GM23248 (cell line): ENCODE measurements at regions not wholly inside any gene's neighbourhood (a gene's known extent, or its start where the extent isn't known, plus 50 kb on each side); places are given as distances from the start of the nearest gene placed in this dataset.
"Not testable (repeated sequence)": the region's sequence is repeated elsewhere in the genome, so short reads cannot be mapped to it uniquely, and the experiment has no call there.

Source experiments
- DNase-seq: peaks from one replicate; pipeline ENCODE4 v3.0.0-alpha.2; 2015
- H2AFZ ChIP-seq: fragments of 200-600 bp; sonication (generic); 2 replicates; pipeline ENCODE4 v1.6.1; 2016; ENCODE audit warnings: antibody characterized with exemption
- H3F3A ChIP-seq: fragments of 200-600 bp; sonication (generic); 2 replicates; pipeline ENCODE4 v1.6.1; 2016; ENCODE audit warnings: mild to moderate bottlenecking, antibody characterized with exemption, mixed run types; ENCODE audit not compliant: insufficient read depth
- H3K27ac ChIP-seq: fragments of 200-600 bp; sonication (generic); 2 replicates; pipeline ENCODE4 v1.5.1; 2016; ENCODE audit warnings: mild to moderate bottlenecking
- H3K27me3 ChIP-seq: fragments of 200-600 bp; sonication (generic); replicated peaks from 2 replicates; pipeline ENCODE4 v1.6.1; 2016; ENCODE audit warnings: mild to moderate bottlenecking; ENCODE audit not compliant: insufficient read depth
- H3K36me3 ChIP-seq: fragments of 200-600 bp; sonication (generic); 2 replicates; pipeline ENCODE4 v1.6.1; 2016; ENCODE audit warnings: low read depth, mild to moderate bottlenecking
- H3K4me1 ChIP-seq: fragments of 200-600 bp; sonication (generic); 2 replicates; pipeline ENCODE4 v1.6.1; 2016; ENCODE audit warnings: mild to moderate bottlenecking; ENCODE audit not compliant: insufficient read depth
- H3K4me2 ChIP-seq: fragments of 200-600 bp; sonication (generic); one replicate; pipeline ENCODE4 v1.6.1; 2016; ENCODE audit warnings: mild to moderate bottlenecking; ENCODE audit not compliant: unreplicated experiment
- H3K4me3 ChIP-seq: fragments of 200-600 bp; sonication (generic); 2 replicates; pipeline ENCODE4 v1.5.1; 2016; ENCODE audit warnings: mild to moderate bottlenecking
- H3K79me2 ChIP-seq: fragments of 200-600 bp; sonication (generic); 2 replicates; pipeline ENCODE4 v1.6.1; 2016; ENCODE audit warnings: mild to moderate bottlenecking; ENCODE audit not compliant: insufficient read depth
- H3K9ac ChIP-seq: fragments of 200-600 bp; sonication (generic); 2 replicates; pipeline ENCODE4 v1.6.1; 2016; ENCODE audit warnings: mild to moderate bottlenecking
- H3K9me2 ChIP-seq: fragments of 200-600 bp; sonication (generic); 2 replicates; pipeline ENCODE4 v1.6.1; 2016; ENCODE audit warnings: mixed run types, mild to moderate bottlenecking, moderate library complexity; ENCODE audit not compliant: insufficient read depth
- H3K9me3 ChIP-seq: fragments of 200-600 bp; sonication (generic); one replicate; pipeline ENCODE4 v1.6.1; 2017; ENCODE audit warnings: low read depth
- H4K20me1 ChIP-seq: fragments of 200-600 bp; sonication (generic); 2 replicates; pipeline ENCODE4 v1.6.0; 2016; ENCODE audit not compliant: insufficient read depth
- EZH2 ChIP-seq: fragments of 200-600 bp; sonication (generic); IDR thresholded peaks from 2 replicates; pipeline ENCODE4 v1.6.1; 2018; ENCODE audit warnings: antibody characterized with exemption, mild to moderate bottlenecking; ENCODE audit not compliant: insufficient read depth, poor library complexity, severe bottlenecking
- EZH2phosphoT487 ChIP-seq: fragments of 200-600 bp; sonication (generic); IDR thresholded peaks from 2 replicates; pipeline ENCODE4 v1.6.1; 2018; ENCODE audit warnings: antibody characterized with exemption, moderate library complexity, mild to moderate bottlenecking, low read depth; ENCODE audit not compliant: insufficient read depth
- WGBS, 2 experiments: methylation state at CpG; one replicate each; pipeline ENCODE4 v1.1.6; 2015 to 2017; ENCODE audit warnings: low lambda C conversion rate in 2 of 2, low coverage in 1 of 2; ENCODE audit errors: missing lambda C conversion rate in 2 of 2; 5-methylcytosine and 5-hydroxymethylcytosine counted together
- in situ Hi-C: fragments of 300-500 bp; cut with MboI; formaldehyde crosslinking; loops from 2 replicates; pipeline ENCODE4 v1.15.0; 2020

DNA sequence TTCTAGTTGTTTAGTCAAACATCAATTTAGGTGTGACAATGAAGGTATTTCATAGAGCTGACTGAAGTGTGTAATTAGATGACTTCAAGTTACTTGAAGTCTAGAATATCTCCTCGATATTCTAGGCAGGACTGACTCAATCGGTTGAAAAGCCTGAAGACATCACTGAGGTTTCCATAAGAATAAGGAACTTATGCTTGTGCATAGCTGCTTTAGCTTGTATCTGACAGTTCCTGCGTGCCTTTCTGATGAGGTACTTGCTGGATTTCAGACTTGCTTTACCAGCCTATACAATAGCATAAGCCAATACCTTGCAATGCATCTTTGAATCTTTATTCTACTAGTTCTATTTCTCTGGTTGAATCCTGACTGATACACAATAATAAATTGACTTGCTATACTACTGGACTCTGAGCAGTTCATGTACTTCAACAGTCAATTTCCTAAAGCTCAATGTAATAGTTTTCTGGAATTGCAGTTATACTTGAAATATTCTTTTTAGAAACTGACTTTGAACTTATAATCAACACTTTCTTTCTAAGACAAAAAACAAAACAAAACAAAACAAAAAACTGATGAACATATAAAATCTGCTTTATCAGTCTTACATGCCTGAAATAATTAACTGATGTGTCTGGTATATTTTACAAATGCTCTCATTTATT, 1534.8 kb downstream of the SLITRK5 start:
- Histone ChIP-seq H4K20me1 (no peaks in the 10 kb centered on the region), H3K4me1 (no peaks in the 10 kb centered on the region), H3K27ac (no peak overlapping the region), H3F3A (no peaks in the 10 kb centered on the region), H3K9me3 (no peaks in the 10 kb centered on the region), H3K9ac (no peak overlapping the region), H3K4me2 (no peak overlapping the region), H3K9me2 (no peaks in the 10 kb centered on the region), H3K36me3 (no peaks in the 10 kb centered on the region), H3K79me2 (no peaks in the 10 kb centered on the region), H3K4me3 (no peak overlapping the region), H2AFZ (no peak overlapping the region), H3K27me3 (no peaks in the 10 kb centered on the region)
- WGBS, 2 experiments = 21 to 25% methylated on average over 3 of the region's 3 CpGs
- TF ChIP-seq EZH2 (no peak), EZH2phosphoT487 (no peak)
- DNase-seq = no peak
- in situ Hi-C loops = no loop called here

DNA sequence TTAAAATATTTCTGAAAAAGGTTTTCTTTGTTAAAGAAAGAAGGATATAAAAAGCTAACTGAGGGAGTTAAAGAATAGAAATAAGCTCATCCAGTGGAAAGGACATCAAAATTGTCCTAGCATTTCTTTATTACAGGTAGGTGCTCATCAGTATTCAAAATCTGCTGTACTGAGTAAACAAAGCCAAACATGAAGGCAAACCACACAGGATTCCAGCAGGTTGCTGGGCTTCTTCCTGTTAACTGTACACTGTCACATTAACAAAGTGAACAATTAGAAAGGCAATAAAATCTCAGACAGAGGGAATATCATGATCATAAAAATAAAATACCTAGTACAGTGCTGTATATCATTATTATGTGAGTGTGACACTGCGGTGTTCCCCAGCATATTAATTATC, 1541.0 kb downstream of the SLITRK5 start:
- no peak overlapping the region for H3K9ac ChIP-seq
- no peak overlapping the region for H2AFZ ChIP-seq
- TF ChIP-seq EZH2 (no peak), EZH2phosphoT487 (no peak)
- no peaks in the 10 kb centered on the region for H3K36me3 ChIP-seq
- H3K9me3 ChIP-seq = no peaks in the 10 kb centered on the region
- no peaks in the 10 kb centered on the region for H3F3A ChIP-seq
- no peaks in the 10 kb centered on the region for H4K20me1 ChIP-seq
- H3K9me2 ChIP-seq = no peaks in the 10 kb centered on the region
- H3K79me2 ChIP-seq = no peaks in the 10 kb centered on the region
- in situ Hi-C loops = no loop called here
- DNase-seq = no peak
- H3K4me2 ChIP-seq = no peak overlapping the region
- no peaks in the 10 kb centered on the region for H3K4me1 ChIP-seq
- WGBS, 2 experiments = 19 to 31% methylated on average over 1 of the region's 1 CpG
- no peak overlapping the region for H3K4me3 ChIP-seq
- H3K27ac ChIP-seq = no peak overlapping the region
- no peaks in the 10 kb centered on the region for H3K27me3 ChIP-seq

DNA sequence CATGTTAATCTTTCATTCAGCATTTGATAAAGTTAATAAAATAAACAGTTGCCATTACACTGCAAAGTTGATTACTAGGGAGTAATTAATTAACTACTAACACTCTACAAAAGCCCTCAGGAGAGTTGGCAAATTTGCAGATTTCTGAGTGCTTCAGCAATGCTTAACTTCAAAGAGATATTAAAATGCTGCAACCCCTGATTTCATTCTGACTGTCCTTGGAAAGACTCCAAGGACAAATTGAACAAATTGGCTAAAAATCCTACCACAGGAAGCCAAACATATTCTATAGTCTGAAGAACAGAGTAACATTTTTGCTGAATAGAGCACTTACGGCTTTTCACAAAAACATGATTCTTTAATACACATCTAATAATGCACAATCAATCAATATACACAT, 1543.0 kb downstream of the SLITRK5 start:
- in situ Hi-C loops = no loop called here
- H3K4me2 ChIP-seq = no peak overlapping the region
- H3K4me3 ChIP-seq = no peak overlapping the region
- DNase-seq = no peak
- no peaks in the 10 kb centered on the region for H3K27me3 ChIP-seq
- H3K9ac ChIP-seq = no peak overlapping the region
- no peak overlapping the region for H2AFZ ChIP-seq
- H3K27ac ChIP-seq = no peak overlapping the region
- no peaks in the 10 kb centered on the region for H3K9me3 ChIP-seq
- TF ChIP-seq EZH2phosphoT487 = no peak
- TF ChIP-seq EZH2 = no peak
- H3K4me1 ChIP-seq = no peaks in the 10 kb centered on the region
- H3K9me2 ChIP-seq = no peaks in the 10 kb centered on the region
- WGBS, 2 experiments = 11 to 29% methylated on average over 1 of the region's 1 CpG
- no peaks in the 10 kb centered on the region for H4K20me1 ChIP-seq
- no peaks in the 10 kb centered on the region for H3K36me3 ChIP-seq
- H3F3A ChIP-seq = no peaks in the 10 kb centered on the region
- no peaks in the 10 kb centered on the region for H3K79me2 ChIP-seq

DNA sequence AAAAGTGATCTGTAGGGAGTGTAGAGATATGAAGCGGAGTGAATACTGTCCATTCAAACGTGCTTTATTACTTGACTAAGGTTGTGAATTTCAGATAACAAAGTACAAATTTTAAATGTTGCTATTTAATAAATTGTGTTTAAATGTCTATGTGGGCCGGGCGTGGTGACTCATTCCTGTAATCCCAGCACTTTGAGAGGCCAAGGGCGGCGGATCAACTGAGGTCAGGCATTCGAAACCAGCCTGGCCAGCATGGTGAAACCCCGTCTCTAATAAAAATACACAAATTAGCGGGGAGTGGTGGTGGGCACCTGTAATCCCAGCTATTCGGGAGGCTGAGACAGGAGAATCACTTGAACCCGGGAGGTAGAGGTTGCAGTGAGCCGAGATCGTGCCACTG, 1544.1 kb downstream of the SLITRK5 start:
- 39 to 47% methylated on average over 13 of the region's 13 CpGs for WGBS, 2 experiments
- in situ Hi-C loops = not testable (repeated sequence)

DNA sequence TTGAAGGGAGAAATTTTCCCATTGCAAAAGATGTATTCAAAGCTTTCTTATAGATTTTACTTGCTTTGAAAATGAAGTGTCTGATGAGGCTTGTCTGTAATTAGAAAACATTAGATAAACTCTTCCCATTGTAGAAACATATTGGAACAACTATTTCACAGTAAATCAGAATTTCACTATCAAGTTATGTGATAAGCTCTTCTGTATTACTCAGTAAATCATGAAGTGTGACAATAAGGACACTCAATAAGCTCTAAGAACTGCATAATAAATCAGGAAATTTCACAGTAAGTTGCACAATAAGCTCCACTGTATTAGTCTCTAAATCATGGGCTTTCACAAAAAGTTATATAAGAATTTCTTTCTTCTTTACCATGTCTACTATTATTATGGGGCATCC, 1546.6 kb downstream of the SLITRK5 start:
- H3K4me1 ChIP-seq = no peaks in the 10 kb centered on the region
- no peak overlapping the region for H3K9ac ChIP-seq
- H3K4me2 ChIP-seq = no peak overlapping the region
- no peaks in the 10 kb centered on the region for H4K20me1 ChIP-seq
- H3F3A ChIP-seq = no peaks in the 10 kb centered on the region
- no peaks in the 10 kb centered on the region for H3K27me3 ChIP-seq
- H3K9me3 ChIP-seq = no peaks in the 10 kb centered on the region
- DNase-seq = no peak
- H3K4me3 ChIP-seq = no peak overlapping the region
- no peaks in the 10 kb centered on the region for H3K36me3 ChIP-seq
- H3K79me2 ChIP-seq = no peaks in the 10 kb centered on the region
- H3K9me2 ChIP-seq = no peaks in the 10 kb centered on the region
- in situ Hi-C loops = no loop called here
- TF ChIP-seq EZH2 (no peak), EZH2phosphoT487 (no peak)
- H3K27ac ChIP-seq = no peak overlapping the region
- no peak overlapping the region for H2AFZ ChIP-seq

More for the DNA sequence above, 1544.1 kb downstream of the SLITRK5 start:
- not testable (repeated sequence) for H3K9me2 ChIP-seq, H3K9me3 ChIP-seq, H3K36me3 ChIP-seq, H3K4me3 ChIP-seq, H3F3A ChIP-seq, H3K79me2 ChIP-seq, H2AFZ ChIP-seq, H3K9ac ChIP-seq, H3K4me1 ChIP-seq, H3K27me3 ChIP-seq, H3K27ac ChIP-seq, H3K4me2 ChIP-seq, DNase-seq, H4K20me1 ChIP-seq
